ENCODE measurements at regions not wholly inside any gene's neighbourhood (a gene's known extent, or its start where the extent isn't known, plus 50 kb on each side); places are given as distances from the start of the nearest gene placed in this dataset.

DNA sequence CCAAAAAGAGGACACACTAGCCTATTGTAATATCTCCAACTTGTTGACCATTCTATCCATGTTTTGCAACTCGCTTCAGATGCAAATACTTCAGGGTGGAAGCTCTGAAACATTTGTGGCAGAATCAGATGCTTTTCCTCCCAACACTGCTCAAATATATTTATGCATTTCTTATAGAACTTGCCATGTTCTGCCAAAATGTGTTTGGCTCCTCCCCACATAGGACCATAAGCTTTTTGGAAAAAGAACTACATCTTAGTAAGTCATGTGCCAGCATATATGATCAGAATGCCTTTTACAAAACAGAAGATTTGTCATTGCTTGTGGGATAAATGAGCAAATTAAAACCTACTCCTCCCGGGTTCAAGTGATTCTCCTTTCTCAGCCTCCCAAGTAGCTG is 484.5 kb downstream of the TNS3 start:
- TF ChIP-seq EZH2phosphoT487 (IDR thresholded peaks at IDR 0.05; ENCODE audit: borderline replicate concordance, low read depth, low read length) (no peak), CTCF (conservative IDR thresholded peaks at IDR 0.05; ENCODE audit: low read length) (no peak)
